K562 (cell line): ENCODE measurements at regions not wholly inside any gene's neighbourhood (a gene's known extent, or its start where the extent isn't known, plus 50 kb on each side); places are given as distances from the start of the nearest gene placed in this dataset.

Source experiments
- ATAC-seq: fragments of 200-7000 bp; cut with Tn5 transposase; 3 replicates; pipeline ENCODE4 v1.9.1; 2020; ENCODE audit warnings: moderate library complexity
- BruUV-seq: library from RNA; stranded (reverse); fragments of 400-500 nt; replicated peaks from 2 replicates; lab custom pipeline; 2021; lab: Mats Ljungman, UMichigan
- CTCF ChIA-PET: fragments of 300-600 bp; formaldehyde crosslinking; extraction: SDS; loops from one replicate; lab custom pipeline; 2021; ENCODE audit warnings: low intra/inter-chr PET ratio; lab: Yijun Ruan, JAX
- POLR2A ChIA-PET: fragments of 300-600, 350-650 bp; sonication (Branson Sonifier 250); formaldehyde crosslinking; extraction: SDS; loops from one replicate; lab custom pipeline; 2021; ENCODE audit warnings: antibody characterized with exemption, inconsistent platforms; lab: Yijun Ruan, JAX
- DNase-seq, 4 experiments: peaks; one replicate each; pipeline versions ENCODE4 v3.0.0 to v3.0.0-alpha.2; 2011 to 2018; ENCODE audit warnings: low spot score in 3 of 4, mixed read lengths in 3 of 4; ENCODE audit errors: extremely low read depth in 1 of 4
- FAIRE-seq: peaks from 2 replicates; lab custom pipeline; 2011; peaks lifted over from hg19 to GRCh38; lab: Jason Lieb, UNC
- H2AFZ ChIP-seq: 2 replicates; pipeline ENCODE4 v1.6.0; 2011; ENCODE audit warnings: low read depth, low read length, control low read depth, inconsistent platforms
- H3K27ac ChIP-seq: fragments of 200-600 bp; 3 replicates; pipeline ENCODE4 v1.8.0; 2011; ENCODE audit warnings: low read depth, mild to moderate bottlenecking, control low read depth, inconsistent platforms, low read length, moderate library complexity, mixed read lengths; ENCODE audit errors: extremely low read depth
- H3K27me3 ChIP-seq, 2 experiments: fragments of 300-600 bp in 1 of 2; 2 replicates in 1 of 2; 3 replicates in 1 of 2; pipeline versions ENCODE4 v1.6.0 to v1.8.0; 2011; ENCODE audit warnings: inconsistent platforms in 2 of 2, low read length in 2 of 2, mild to moderate bottlenecking in 1 of 2, mixed read lengths in 1 of 2, moderate library complexity in 1 of 2; ENCODE audit not compliant: control insufficient read depth in 2 of 2, insufficient read depth in 2 of 2
- H3K36me3 ChIP-seq: fragments of 300-600 bp; 3 replicates; pipeline ENCODE4 v1.8.0; 2011; ENCODE audit warnings: mild to moderate bottlenecking, low read length, inconsistent platforms; ENCODE audit not compliant: control insufficient read depth, insufficient read depth
- H3K4me1 ChIP-seq, 2 experiments: fragments of 200-600 bp in 1 of 2; replicated peaks in 1 of 2; 2 replicates in 1 of 2; 3 replicates in 1 of 2; pipeline versions ENCODE4 v1.5.1 to v1.8.0; 2011; ENCODE audit warnings: inconsistent platforms in 2 of 2, low read length in 2 of 2, mild to moderate bottlenecking in 1 of 2, mixed read lengths in 1 of 2, moderate library complexity in 1 of 2; ENCODE audit not compliant: control insufficient read depth in 2 of 2, insufficient read depth in 2 of 2
- H3K4me2 ChIP-seq: 2 replicates; pipeline ENCODE4 v1.6.1; 2011; ENCODE audit warnings: low read length, control low read depth, inconsistent platforms, mixed read lengths; ENCODE audit not compliant: insufficient read depth
- H3K4me3 ChIP-seq: fragments of 200-600 bp; sonication (generic), shearing (Covaris generic); 2 replicates; pipeline ENCODE4 v1.5.1; 2016; ENCODE audit warnings: control low read depth, inconsistent platforms
- H3K79me2 ChIP-seq: fragments of 200-600 bp; 3 replicates; pipeline ENCODE4 v1.8.0; 2011; ENCODE audit warnings: low read length, inconsistent platforms; ENCODE audit not compliant: control insufficient read depth, insufficient read depth
- H3K9ac ChIP-seq, 2 experiments: 2 replicates each; pipeline versions ENCODE4 v1.6.0 to v1.6.1; 2011; ENCODE audit warnings: low read depth in 2 of 2, low read length in 2 of 2, control low read depth in 1 of 2, inconsistent platforms in 1 of 2, mild to moderate bottlenecking in 1 of 2, mixed read lengths in 1 of 2; ENCODE audit not compliant: insufficient read depth in 1 of 2
- H3K9me1 ChIP-seq: one replicate; pipeline ENCODE4 v1.6.0; 2011; ENCODE audit warnings: inconsistent platforms, mild to moderate bottlenecking, low read length, moderate library complexity; ENCODE audit not compliant: control insufficient read depth, insufficient read depth
- H3K9me3 ChIP-seq: replicated peaks from 2 replicates; pipeline ENCODE4 v1.5.1; 2011; ENCODE audit warnings: low read depth, low read length, inconsistent platforms; ENCODE audit not compliant: control insufficient read depth, insufficient read depth
- H4K20me1 ChIP-seq: replicated peaks from 2 replicates; pipeline ENCODE4 v1.6.1; 2011; ENCODE audit warnings: low read length, inconsistent platforms, mixed read lengths; ENCODE audit not compliant: control insufficient read depth, insufficient read depth
- ASH1L ChIP-seq: fragments of 450-650 bp; IDR thresholded peaks from 2 replicates; pipeline ENCODE4 v1.6.1; 2018; ENCODE audit warnings: borderline replicate concordance, mild to moderate bottlenecking, low read depth; ENCODE audit not compliant: partially characterized antibody
- ATF1 ChIP-seq, 2 experiments: fragments of 450-650 bp in 1 of 2; IDR thresholded peaks; 2 replicates each; pipeline ENCODE4 v1.6.1; 2016; ENCODE audit warnings: missing compliant biosample characterization in 1 of 2, missing genetic modification characterization in 1 of 2
- COPS2 ChIP-seq: fragments of 450-650 bp; conservative IDR thresholded peaks from 2 replicates; pipeline ENCODE4 v1.6.1; 2016; ENCODE audit warnings: mild to moderate bottlenecking, moderate library complexity
- FOSL1 ChIP-seq: fragments of 200-800 bp; sonication (Bioruptor generic); conservative IDR thresholded peaks from 2 replicates; pipeline ENCODE4 v1.6.1; 2016; ENCODE audit warnings: missing genetic modification characterization, missing compliant biosample characterization
- JUNB ChIP-seq: fragments of 450-650 bp; formaldehyde crosslinking; conservative IDR thresholded peaks from 2 replicates; pipeline ENCODE4 v1.4.0; 2020; ENCODE audit warnings: mild to moderate bottlenecking
- NFXL1 ChIP-seq: fragments of 450-650 bp; formaldehyde crosslinking; IDR thresholded peaks from 2 replicates; pipeline ENCODE4 v1.4.0; 2021; ENCODE audit warnings: mild to moderate bottlenecking
- RBM22 ChIP-seq: fragments of 200-400 bp; formaldehyde crosslinking; IDR thresholded peaks from 2 replicates; pipeline ENCODE4 v1.6.1; 2018; ENCODE audit warnings: low read length, low read depth; ENCODE audit not compliant: poor library complexity, severe bottlenecking
- RCOR1 ChIP-seq, 2 experiments: IDR thresholded peaks; 2 replicates each; pipeline ENCODE4 v1.6.1; 2012; ENCODE audit warnings: low read depth in 2 of 2, low read length in 2 of 2, borderline replicate concordance in 1 of 2, improper control_type of control experiment in 1 of 2
- SIX5 ChIP-seq, 2 experiments: IDR thresholded peaks; 2 replicates each; pipeline ENCODE4 v1.6.1; 2011; ENCODE audit warnings: low read length in 2 of 2, borderline replicate concordance in 1 of 2, low read depth in 1 of 2, mild to moderate bottlenecking in 1 of 2, moderate library complexity in 1 of 2; ENCODE audit not compliant: insufficient read depth in 1 of 2
- SMAD3 ChIP-seq: fragments of 450-650 bp; formaldehyde crosslinking; conservative IDR thresholded peaks from 2 replicates; pipeline ENCODE4 v1.4.0; 2020; ENCODE audit warnings: mild to moderate bottlenecking
- SNRNP70 ChIP-seq: fragments of 200-400 bp; formaldehyde crosslinking; optimal IDR thresholded peaks from 2 replicates; pipeline ENCODE3; 2017; ENCODE audit warnings: low read depth, low read length
- TAF9B ChIP-seq: fragments of 450-650 bp; IDR thresholded peaks from 2 replicates; pipeline ENCODE4 v1.6.1; 2018; ENCODE audit warnings: mild to moderate bottlenecking; ENCODE audit not compliant: partially characterized antibody
- TBL1XR1 ChIP-seq, 2 experiments: IDR thresholded peaks; 2 replicates each; pipeline ENCODE4 v1.6.1; 2012; ENCODE audit warnings: improper control_type of control experiment in 2 of 2, low read length in 2 of 2, mild to moderate bottlenecking in 1 of 2
- ZNF121 ChIP-seq: sonication (generic); formaldehyde crosslinking; conservative IDR thresholded peaks from 2 replicates; pipeline ENCODE4 v1.8.0; 2022; ENCODE audit warnings: missing genetic modification reagents
- ZNF133 ChIP-seq: fragments of 250-450 bp; sonication (Bioruptor Pico); IDR thresholded peaks from 2 replicates; pipeline ENCODE4 v1.4.0; 2020; ENCODE audit warnings: mild to moderate bottlenecking
- ZNF175 ChIP-seq: fragments of 200-800 bp; sonication (Bioruptor generic); IDR thresholded peaks from 2 replicates; pipeline ENCODE4 v1.6.1; 2016; ENCODE audit warnings: low read depth, mild to moderate bottlenecking, missing genetic modification characterization, missing compliant biosample characterization
- WGBS: fragments of 100-300 bp; shearing (Covaris generic); methylation state at CpG from one replicate; pipeline ENCODE4 v1.1.6; 2016; ENCODE audit warnings: low coverage, mixed read lengths; ENCODE audit not compliant: insufficient coverage; ENCODE audit errors: missing lambda C conversion rate; 5-methylcytosine and 5-hydroxymethylcytosine counted together
- in situ Hi-C: fragments of 300-500 bp; cut with MboI; formaldehyde crosslinking; loops from 4 replicates; pipeline ENCODE4 v1.15.0; 2018; ENCODE audit warnings: inconsistent platforms, mixed read lengths
- intact Hi-C: fragments of 100-400 bp; cut with micrococcal nuclease; formaldehyde crosslinking; loops from 2 replicates; pipeline ENCODE4 v1.14.2; 2022

GRCh38 chr1:67614511-67614934 is 70.5 kb upstream of the GADD45A start (continued):
- TF ChIP-seq RCOR1 (IDR thresholded peaks at IDR 0.05; ENCODE audit: borderline replicate concordance in 1 of 2, low read depth in 2 of 2, low read length in 2 of 2) = peak in 1 of 2 experiments; percentile 9; a peak in 1 of 4 replicates
- peak; percentile 66 for TF ChIP-seq FOSL1
- TF ChIP-seq, all 486 proteins: peak for 8

- no TSS peak for BruUV-seq
- CTCF ChIA-PET = no interaction called here
- Histone ChIP-seq H3K79me2 (no peaks in the 10 kb centered on the region), H4K20me1 (no peaks in the 10 kb centered on the region), H3K27me3 (no peaks in the 10 kb centered on the region; a peak in 1 of 5 replicates), H3K9me3 (no peaks in the 10 kb centered on the region), H3K9ac (no peak overlapping the region), H3K9me1 (no peaks in the 10 kb centered on the region), H3K4me3 (no peak overlapping the region), H3K36me3 (no peaks in the 10 kb centered on the region), H3K4me1 (no peaks in the 10 kb centered on the region), H3K4me2 (no peak overlapping the region), H3K27ac (no peak overlapping the region), H2AFZ (no peak overlapping the region)
- intact Hi-C loops = no loop called here
- DNase-seq (no peak), ATAC-seq (no peak), FAIRE-seq (no peak)
- in situ Hi-C loops = no loop called here
- no peak for TF ChIP-seq TAF9B
- TF ChIP-seq SIX5 (IDR thresholded peaks at IDR 0.05; ENCODE audit: borderline replicate concordance in 1 of 2, insufficient read depth in 1 of 2, low read depth in 1 of 2, low read length in 2 of 2) = no peak
- no peak for TF ChIP-seq TBL1XR1 (IDR thresholded peaks at IDR 0.05; ENCODE audit: low read length in 2 of 2)
- no peak for TF ChIP-seq ZNF133
- no peak for TF ChIP-seq ATF1 (CRISPR knock-in tag; IDR thresholded peaks at IDR 0.05)
- no peak for TF ChIP-seq ATF1 (tag; IDR thresholded peaks at IDR 0.05)
- no peak for TF ChIP-seq ASH1L
- TF ChIP-seq JUNB (CRISPR knock-in tag) = no peak
- no peak for TF ChIP-seq NFXL1 (CRISPR knock-in tag)
- no peak for TF ChIP-seq ZNF175 (CRISPR knock-in tag)
- TF ChIP-seq SNRNP70 = no peak
- TF ChIP-seq COPS2 = no peak
- no peak for TF ChIP-seq SMAD3 (CRISPR knock-in tag)
- TF ChIP-seq RBM22 = no peak
- TF ChIP-seq ZNF121 (CRISPR knock-in tag) = no peak
- WGBS = 67% methylated on average over 1 of the region's 1 CpG
- POLR2A ChIA-PET = interaction anchor here (1.3 kb wide), 1 partner anchor 8 kb away, joined by 3 read pairs; no protein-coding TSS in a partner anchor
Measured at GRCh38 chr1:67615886-67616285, 69.1 kb upstream of the GADD45A start.
